WTC11 (cell line): ENCODE measurements at regions not wholly inside any gene's neighbourhood (a gene's known extent, or its start where the extent isn't known, plus 50 kb on each side); places are given as distances from the start of the nearest gene placed in this dataset.

Experiments used
- ATAC-seq: fragments of 200-7000 bp; cut with Tn5 transposase; 2 replicates; pipeline ENCODE4 v1.10.0; 2021; ENCODE audit warnings: mild to moderate bottlenecking, moderate library complexity
- CTCF ChIA-PET: fragments of 300-600 bp; sonication (Branson Sonifier 250); formaldehyde crosslinking; loops from one replicate; lab custom pipeline; 2021; ENCODE audit warnings: antibody characterized with exemption; lab: Charles Lee
- POLR2A ChIA-PET: fragments of 350-600 bp; sonication (Branson Sonifier 250); formaldehyde crosslinking; loops from one replicate; lab custom pipeline; 2021; ENCODE audit warnings: antibody characterized with exemption; lab: Charles Lee
- DNase-seq: peaks from one replicate; pipeline ENCODE4 v3.0.0; 2021; ENCODE audit warnings: low spot score
- H3K27ac Mint-ChIP-seq: 2 replicates; pipeline ENCODE4 v1.8.0; 2021; ENCODE audit warnings: mixed read lengths
- H3K27me3 Mint-ChIP-seq: 2 replicates; pipeline ENCODE4 v1.8.0; 2021; ENCODE audit warnings: low read depth, mild to moderate bottlenecking, moderate library complexity, mixed read lengths
- H3K36me3 Mint-ChIP-seq: 2 replicates; pipeline ENCODE4 v1.8.0; 2021; ENCODE audit warnings: mixed read lengths
- H3K4me1 Mint-ChIP-seq: 2 replicates; pipeline ENCODE4 v1.8.0; 2022; ENCODE audit warnings: mixed read lengths
- H3K4me3 Mint-ChIP-seq: 2 replicates; pipeline ENCODE4 v1.8.0; 2021; ENCODE audit warnings: mild to moderate bottlenecking, moderate library complexity, mixed read lengths
- H3K9me3 Mint-ChIP-seq: 2 replicates; pipeline ENCODE4 v1.8.0; 2021; ENCODE audit warnings: mixed read lengths
- ATF1 ChIP-seq: sonication (generic); formaldehyde crosslinking; IDR thresholded peaks from 2 replicates; pipeline ENCODE4 v1.8.1; 2023; ENCODE audit warnings: mild to moderate bottlenecking, moderate library complexity, missing genetic modification reagents
- ELF4 ChIP-seq: sonication (generic); formaldehyde crosslinking; IDR thresholded peaks from 2 replicates; pipeline ENCODE4 v1.8.1; 2022; ENCODE audit warnings: low read depth, mild to moderate bottlenecking, moderate library complexity, missing genetic modification reagents
- ETV6 ChIP-seq: sonication (generic); formaldehyde crosslinking; IDR thresholded peaks from 2 replicates; pipeline ENCODE4 v1.8.1; 2022; ENCODE audit warnings: mild to moderate bottlenecking, missing genetic modification reagents
- GTF2I ChIP-seq: fragments of 250-450 bp; sonication (Bioruptor Pico); conservative IDR thresholded peaks from 2 replicates; pipeline ENCODE4 v1.4.0; 2021; ENCODE audit warnings: mild to moderate bottlenecking
- IRF2 ChIP-seq: sonication (generic); formaldehyde crosslinking; IDR thresholded peaks from 2 replicates; pipeline ENCODE4 v1.8.0; 2022; ENCODE audit warnings: low read depth, missing genetic modification reagents, borderline replicate concordance
- JAZF1 ChIP-seq: fragments of 250-450 bp; sonication (Bioruptor Pico); IDR thresholded peaks from 2 replicates; pipeline ENCODE4 v1.9.0; 2021; ENCODE audit warnings: moderate library complexity, mild to moderate bottlenecking, inconsistent platforms
- KAT7 ChIP-seq: sonication (generic); formaldehyde crosslinking; IDR thresholded peaks from 2 replicates; pipeline ENCODE4 v1.8.1; 2023; ENCODE audit warnings: missing genetic modification reagents, mild to moderate bottlenecking, borderline replicate concordance
- MAX ChIP-seq: sonication (generic); formaldehyde crosslinking; IDR thresholded peaks from 2 replicates; pipeline ENCODE4 v1.8.0; 2022; ENCODE audit warnings: mild to moderate bottlenecking, missing genetic modification reagents
- NFE2L1 ChIP-seq: sonication (generic); formaldehyde crosslinking; IDR thresholded peaks from 2 replicates; pipeline ENCODE4 v1.8.1; 2023; ENCODE audit warnings: missing genetic modification reagents
- NR3C1 ChIP-seq: sonication (generic); formaldehyde crosslinking; conservative IDR thresholded peaks from 2 replicates; pipeline ENCODE4 v1.8.1; 2023; ENCODE audit warnings: low read depth, mild to moderate bottlenecking, missing genetic modification reagents
- RORB ChIP-seq: fragments of 250-450 bp; sonication (Bioruptor Pico); IDR thresholded peaks from 2 replicates; pipeline ENCODE4 v1.9.0; 2021; ENCODE audit warnings: mild to moderate bottlenecking
- SMAD3 ChIP-seq: sonication (generic); formaldehyde crosslinking; IDR thresholded peaks from 2 replicates; pipeline ENCODE4 v1.8.0; 2022; ENCODE audit warnings: missing genetic modification reagents, mild to moderate bottlenecking, borderline replicate concordance
- USF2 ChIP-seq: sonication (generic); formaldehyde crosslinking; IDR thresholded peaks from 2 replicates; pipeline ENCODE4 v1.8.1; 2023; ENCODE audit warnings: mild to moderate bottlenecking, missing genetic modification reagents, moderate library complexity
- ZMAT4 ChIP-seq: fragments of 250-450 bp; sonication (Bioruptor Pico); IDR thresholded peaks from 2 replicates; pipeline ENCODE4 v1.9.0; 2021; ENCODE audit warnings: mild to moderate bottlenecking
- ZNF219 ChIP-seq: sonication (generic); formaldehyde crosslinking; IDR thresholded peaks from 2 replicates; pipeline ENCODE4 v1.8.0; 2023; ENCODE audit warnings: missing genetic modification reagents, mild to moderate bottlenecking, borderline replicate concordance
- ZNF396 ChIP-seq: fragments of 250-450 bp; sonication (Bioruptor Pico); IDR thresholded peaks from 2 replicates; pipeline ENCODE4 v1.8.0; 2021; ENCODE audit warnings: mild to moderate bottlenecking, moderate library complexity, borderline replicate concordance
- ZNF423 ChIP-seq: fragments of 250-450 bp; sonication (Bioruptor Pico); IDR thresholded peaks from 2 replicates; pipeline ENCODE4 v2.1.2; 2022; ENCODE audit warnings: mild to moderate bottlenecking, moderate library complexity
- TF ChIP-seq, protein P1 (sequence below): sonication (generic); formaldehyde crosslinking; conservative IDR thresholded peaks from 2 replicates; pipeline ENCODE4 v1.8.1; 2023; ENCODE audit warnings: mild to moderate bottlenecking, low read depth, missing genetic modification reagents, moderate library complexity
- TF ChIP-seq, protein P2 (sequence below): sonication (generic); formaldehyde crosslinking; IDR thresholded peaks from 2 replicates; pipeline ENCODE4 v1.8.1; 2022; ENCODE audit warnings: mild to moderate bottlenecking, missing genetic modification reagents, moderate library complexity, borderline replicate concordance
- TF ChIP-seq, protein P3 (sequence below): sonication (generic); formaldehyde crosslinking; IDR thresholded peaks from 2 replicates; pipeline ENCODE4 v1.8.1; 2022; ENCODE audit warnings: low read depth, missing genetic modification reagents, borderline replicate concordance
- TF ChIP-seq, protein P4 (sequence below): sonication (generic); formaldehyde crosslinking; IDR thresholded peaks from 2 replicates; pipeline ENCODE4 v1.8.1; 2023; ENCODE audit warnings: mild to moderate bottlenecking, missing genetic modification reagents
- TF ChIP-seq, protein P5 (sequence below): sonication (generic); formaldehyde crosslinking; conservative IDR thresholded peaks from 2 replicates; pipeline ENCODE4 v1.8.1; 2022; ENCODE audit warnings: mild to moderate bottlenecking, missing genetic modification reagents
- TF ChIP-seq, protein P6 (sequence below): fragments of 250-450 bp; sonication (Bioruptor Pico); IDR thresholded peaks from 2 replicates; pipeline ENCODE4 v1.9.0; 2021; ENCODE audit warnings: mild to moderate bottlenecking
- TF ChIP-seq, protein P7 (sequence below): fragments of 250-450 bp; sonication (Bioruptor Pico); IDR thresholded peaks from 2 replicates; pipeline ENCODE4 v2.1.2; 2022; ENCODE audit warnings: mild to moderate bottlenecking, moderate library complexity

- Mint-ChIP-seq H3K4me3 (no peak overlapping the region), H3K27ac (no peak overlapping the region), H3K9me3 (no peaks in the 10 kb centered on the region), H3K4me1 (peaks cover 3% of the 10 kb centered on the region), H3K36me3 (no peaks in the 10 kb centered on the region), H3K27me3 (no peaks in the 10 kb centered on the region)
- CTCF ChIA-PET: interaction anchor here (0.7 kb wide), 1 partner anchor 87 kb away, joined by 3 read pairs; no protein-coding TSS in a partner anchor
- ATAC-seq (no peak), DNase-seq (no peak)
- POLR2A ChIA-PET: no interaction called here
- TF ChIP-seq ELF4 (CRISPR knock-in tag) (no peak), JAZF1 (CRISPR knock-in tag) (no peak), GTF2I (CRISPR knock-in tag) (no peak), ZMAT4 (CRISPR knock-in tag) (no peak), ZNF423 (CRISPR knock-in tag) (no peak), ZNF396 (no peak), IRF2 (CRISPR knock-in tag) (no peak), SMAD3 (CRISPR knock-in tag) (no peak), MAX (CRISPR knock-in tag) (no peak), RORB (no peak), NFE2L1 (CRISPR knock-in tag) (no peak)
- TF ChIP-seq, protein P1, sequence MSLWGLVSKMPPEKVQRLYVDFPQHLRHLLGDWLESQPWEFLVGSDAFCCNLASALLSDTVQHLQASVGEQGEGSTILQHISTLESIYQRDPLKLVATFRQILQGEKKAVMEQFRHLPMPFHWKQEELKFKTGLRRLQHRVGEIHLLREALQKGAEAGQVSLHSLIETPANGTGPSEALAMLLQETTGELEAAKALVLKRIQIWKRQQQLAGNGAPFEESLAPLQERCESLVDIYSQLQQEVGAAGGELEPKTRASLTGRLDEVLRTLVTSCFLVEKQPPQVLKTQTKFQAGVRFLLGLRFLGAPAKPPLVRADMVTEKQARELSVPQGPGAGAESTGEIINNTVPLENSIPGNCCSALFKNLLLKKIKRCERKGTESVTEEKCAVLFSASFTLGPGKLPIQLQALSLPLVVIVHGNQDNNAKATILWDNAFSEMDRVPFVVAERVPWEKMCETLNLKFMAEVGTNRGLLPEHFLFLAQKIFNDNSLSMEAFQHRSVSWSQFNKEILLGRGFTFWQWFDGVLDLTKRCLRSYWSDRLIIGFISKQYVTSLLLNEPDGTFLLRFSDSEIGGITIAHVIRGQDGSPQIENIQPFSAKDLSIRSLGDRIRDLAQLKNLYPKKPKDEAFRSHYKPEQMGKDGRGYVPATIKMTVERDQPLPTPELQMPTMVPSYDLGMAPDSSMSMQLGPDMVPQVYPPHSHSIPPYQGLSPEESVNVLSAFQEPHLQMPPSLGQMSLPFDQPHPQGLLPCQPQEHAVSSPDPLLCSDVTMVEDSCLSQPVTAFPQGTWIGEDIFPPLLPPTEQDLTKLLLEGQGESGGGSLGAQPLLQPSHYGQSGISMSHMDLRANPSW: no peak
- TF ChIP-seq, protein P2, sequence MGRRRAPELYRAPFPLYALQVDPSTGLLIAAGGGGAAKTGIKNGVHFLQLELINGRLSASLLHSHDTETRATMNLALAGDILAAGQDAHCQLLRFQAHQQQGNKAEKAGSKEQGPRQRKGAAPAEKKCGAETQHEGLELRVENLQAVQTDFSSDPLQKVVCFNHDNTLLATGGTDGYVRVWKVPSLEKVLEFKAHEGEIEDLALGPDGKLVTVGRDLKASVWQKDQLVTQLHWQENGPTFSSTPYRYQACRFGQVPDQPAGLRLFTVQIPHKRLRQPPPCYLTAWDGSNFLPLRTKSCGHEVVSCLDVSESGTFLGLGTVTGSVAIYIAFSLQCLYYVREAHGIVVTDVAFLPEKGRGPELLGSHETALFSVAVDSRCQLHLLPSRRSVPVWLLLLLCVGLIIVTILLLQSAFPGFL (CRISPR knock-in tag): no peak
- TF ChIP-seq, protein P3, sequence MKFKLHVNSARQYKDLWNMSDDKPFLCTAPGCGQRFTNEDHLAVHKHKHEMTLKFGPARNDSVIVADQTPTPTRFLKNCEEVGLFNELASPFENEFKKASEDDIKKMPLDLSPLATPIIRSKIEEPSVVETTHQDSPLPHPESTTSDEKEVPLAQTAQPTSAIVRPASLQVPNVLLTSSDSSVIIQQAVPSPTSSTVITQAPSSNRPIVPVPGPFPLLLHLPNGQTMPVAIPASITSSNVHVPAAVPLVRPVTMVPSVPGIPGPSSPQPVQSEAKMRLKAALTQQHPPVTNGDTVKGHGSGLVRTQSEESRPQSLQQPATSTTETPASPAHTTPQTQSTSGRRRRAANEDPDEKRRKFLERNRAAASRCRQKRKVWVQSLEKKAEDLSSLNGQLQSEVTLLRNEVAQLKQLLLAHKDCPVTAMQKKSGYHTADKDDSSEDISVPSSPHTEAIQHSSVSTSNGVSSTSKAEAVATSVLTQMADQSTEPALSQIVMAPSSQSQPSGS (CRISPR knock-in tag): no peak
Observed at GRCh38 chr6:18837013-18837412, 449.9 kb downstream of the RNF144B start.

GRCh38 chr6:18842534-18842933 is 455.4 kb downstream of the RNF144B start:
- Mint-ChIP-seq H3K27me3 (no peaks in the 10 kb centered on the region), H3K9me3 (no peaks in the 10 kb centered on the region), H3K27ac (no peak overlapping the region), H3K36me3 (no peaks in the 10 kb centered on the region), H3K4me1 (no peaks in the 10 kb centered on the region), H3K4me3 (no peak overlapping the region)
- DNase-seq (no peak), ATAC-seq (no peak)
- POLR2A ChIA-PET: no interaction called here
- CTCF ChIA-PET: no interaction called here
- no peak for TF ChIP-seq ZNF423 (CRISPR knock-in tag)
- TF ChIP-seq, protein P4, sequence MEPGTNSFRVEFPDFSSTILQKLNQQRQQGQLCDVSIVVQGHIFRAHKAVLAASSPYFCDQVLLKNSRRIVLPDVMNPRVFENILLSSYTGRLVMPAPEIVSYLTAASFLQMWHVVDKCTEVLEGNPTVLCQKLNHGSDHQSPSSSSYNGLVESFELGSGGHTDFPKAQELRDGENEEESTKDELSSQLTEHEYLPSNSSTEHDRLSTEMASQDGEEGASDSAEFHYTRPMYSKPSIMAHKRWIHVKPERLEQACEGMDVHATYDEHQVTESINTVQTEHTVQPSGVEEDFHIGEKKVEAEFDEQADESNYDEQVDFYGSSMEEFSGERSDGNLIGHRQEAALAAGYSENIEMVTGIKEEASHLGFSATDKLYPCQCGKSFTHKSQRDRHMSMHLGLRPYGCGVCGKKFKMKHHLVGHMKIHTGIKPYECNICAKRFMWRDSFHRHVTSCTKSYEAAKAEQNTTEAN (CRISPR knock-in tag): no peak
- TF ChIP-seq USF2 (CRISPR knock-in tag): no peak
- TF ChIP-seq ATF1 (CRISPR knock-in tag): no peak
- no peak for TF ChIP-seq ZNF219 (CRISPR knock-in tag)
- TF ChIP-seq, protein P5, sequence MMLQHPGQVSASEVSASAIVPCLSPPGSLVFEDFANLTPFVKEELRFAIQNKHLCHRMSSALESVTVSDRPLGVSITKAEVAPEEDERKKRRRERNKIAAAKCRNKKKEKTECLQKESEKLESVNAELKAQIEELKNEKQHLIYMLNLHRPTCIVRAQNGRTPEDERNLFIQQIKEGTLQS (CRISPR knock-in tag): no peak
- TF ChIP-seq, protein P6, sequence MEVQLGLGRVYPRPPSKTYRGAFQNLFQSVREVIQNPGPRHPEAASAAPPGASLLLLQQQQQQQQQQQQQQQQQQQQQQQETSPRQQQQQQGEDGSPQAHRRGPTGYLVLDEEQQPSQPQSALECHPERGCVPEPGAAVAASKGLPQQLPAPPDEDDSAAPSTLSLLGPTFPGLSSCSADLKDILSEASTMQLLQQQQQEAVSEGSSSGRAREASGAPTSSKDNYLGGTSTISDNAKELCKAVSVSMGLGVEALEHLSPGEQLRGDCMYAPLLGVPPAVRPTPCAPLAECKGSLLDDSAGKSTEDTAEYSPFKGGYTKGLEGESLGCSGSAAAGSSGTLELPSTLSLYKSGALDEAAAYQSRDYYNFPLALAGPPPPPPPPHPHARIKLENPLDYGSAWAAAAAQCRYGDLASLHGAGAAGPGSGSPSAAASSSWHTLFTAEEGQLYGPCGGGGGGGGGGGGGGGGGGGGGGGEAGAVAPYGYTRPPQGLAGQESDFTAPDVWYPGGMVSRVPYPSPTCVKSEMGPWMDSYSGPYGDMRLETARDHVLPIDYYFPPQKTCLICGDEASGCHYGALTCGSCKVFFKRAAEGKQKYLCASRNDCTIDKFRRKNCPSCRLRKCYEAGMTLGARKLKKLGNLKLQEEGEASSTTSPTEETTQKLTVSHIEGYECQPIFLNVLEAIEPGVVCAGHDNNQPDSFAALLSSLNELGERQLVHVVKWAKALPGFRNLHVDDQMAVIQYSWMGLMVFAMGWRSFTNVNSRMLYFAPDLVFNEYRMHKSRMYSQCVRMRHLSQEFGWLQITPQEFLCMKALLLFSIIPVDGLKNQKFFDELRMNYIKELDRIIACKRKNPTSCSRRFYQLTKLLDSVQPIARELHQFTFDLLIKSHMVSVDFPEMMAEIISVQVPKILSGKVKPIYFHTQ (CRISPR knock-in tag): no peak
- no peak for TF ChIP-seq ETV6 (CRISPR knock-in tag)
- no peak for TF ChIP-seq KAT7 (CRISPR knock-in tag)
- TF ChIP-seq NR3C1 (CRISPR knock-in tag): no peak
- TF ChIP-seq, protein P7, sequence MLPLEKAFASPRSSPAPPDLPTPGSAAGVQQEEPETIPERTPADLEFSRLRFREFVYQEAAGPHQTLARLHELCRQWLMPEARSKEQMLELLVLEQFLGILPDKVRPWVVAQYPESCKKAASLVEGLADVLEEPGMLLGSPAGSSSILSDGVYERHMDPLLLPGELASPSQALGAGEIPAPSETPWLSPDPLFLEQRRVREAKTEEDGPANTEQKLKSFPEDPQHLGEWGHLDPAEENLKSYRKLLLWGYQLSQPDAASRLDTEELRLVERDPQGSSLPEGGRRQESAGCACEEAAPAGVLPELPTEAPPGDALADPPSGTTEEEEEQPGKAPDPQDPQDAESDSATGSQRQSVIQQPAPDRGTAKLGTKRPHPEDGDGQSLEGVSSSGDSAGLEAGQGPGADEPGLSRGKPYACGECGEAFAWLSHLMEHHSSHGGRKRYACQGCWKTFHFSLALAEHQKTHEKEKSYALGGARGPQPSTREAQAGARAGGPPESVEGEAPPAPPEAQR (CRISPR knock-in tag): no peak
